Neural progenitor cell (in vitro differentiated cells): ENCODE measurements at regions not wholly inside any gene's neighbourhood (a gene's known extent, or its start where the extent isn't known, plus 50 kb on each side); places are given as distances from the start of the nearest gene placed in this dataset.

Source experiments
- DNase-seq: peaks from one replicate; pipeline ENCODE4 v3.0.0-alpha.2; 2016; ENCODE audit warnings: low spot score
- H2AFZ ChIP-seq: fragments of 200-600 bp; sonication (generic); replicated peaks from 2 replicates; pipeline ENCODE4 v1.6.1; 2016; ENCODE audit warnings: antibody characterized with exemption
- H3F3A ChIP-seq: fragments of 200-600 bp; sonication (generic); 2 replicates; pipeline ENCODE4 v1.6.1; 2016; ENCODE audit warnings: antibody characterized with exemption, low read depth
- H3K27ac ChIP-seq: fragments of 200-600 bp; sonication (generic); 2 replicates; pipeline ENCODE4 v1.5.1; 2016; ENCODE audit warnings: mild to moderate bottlenecking
- H3K27me3 ChIP-seq: fragments of 200-600 bp; sonication (generic); 2 replicates; pipeline ENCODE4 v1.6.1; 2016; ENCODE audit warnings: mild to moderate bottlenecking, moderate library complexity
- H3K36me3 ChIP-seq: fragments of 200-600 bp; sonication (generic); 2 replicates; pipeline ENCODE4 v1.5.1; 2016
- H3K4me1 ChIP-seq: fragments of 200-600 bp; sonication (generic); 2 replicates; pipeline ENCODE4 v1.6.1; 2016; ENCODE audit warnings: mixed run types
- H3K4me2 ChIP-seq: fragments of 200-600 bp; sonication (generic); 2 replicates; pipeline ENCODE4 v1.6.1; 2016
- H3K4me3 ChIP-seq: fragments of 200-600 bp; sonication (generic); 2 replicates; pipeline ENCODE4 v1.5.1; 2016
- H3K79me2 ChIP-seq: fragments of 200-600 bp; sonication (generic); 2 replicates; pipeline ENCODE4 v1.6.1; 2016; ENCODE audit warnings: low read depth
- H3K9ac ChIP-seq: fragments of 200-600 bp; sonication (generic); 2 replicates; pipeline ENCODE4 v1.6.1; 2016
- H3K9me3 ChIP-seq: fragments of 200-600 bp; sonication (generic); 2 replicates; pipeline ENCODE4 v1.5.1; 2016; ENCODE audit warnings: low read depth
- H4K20me1 ChIP-seq: fragments of 200-600 bp; sonication (generic); 2 replicates; pipeline ENCODE4 v1.6.1; 2016; ENCODE audit warnings: low read depth
- H3K27ac Mint-ChIP-seq: 3 replicates; pipeline ENCODE4 v1.8.0; 2021; ENCODE audit warnings: mixed read lengths
- H3K27me3 Mint-ChIP-seq: 2 replicates; pipeline ENCODE4 v1.8.0; 2022; ENCODE audit warnings: low read depth, mild to moderate bottlenecking, inconsistent platforms, moderate library complexity, mixed read lengths; ENCODE audit not compliant: insufficient read depth
- H3K36me3 Mint-ChIP-seq: 3 replicates; pipeline ENCODE4 v1.8.0; 2021; ENCODE audit warnings: mixed read lengths
- H3K4me1 Mint-ChIP-seq: 3 replicates; pipeline ENCODE4 v1.8.0; 2021; ENCODE audit warnings: mixed read lengths
- H3K4me3 Mint-ChIP-seq: 3 replicates; pipeline ENCODE4 v1.8.0; 2021; ENCODE audit warnings: mild to moderate bottlenecking, moderate library complexity, mixed read lengths
- H3K9me3 Mint-ChIP-seq: 3 replicates; pipeline ENCODE4 v1.8.0; 2020; ENCODE audit warnings: mixed read lengths
- CTCF ChIP-seq: fragments of 200-600 bp; sonication (generic); IDR thresholded peaks from 2 replicates; pipeline ENCODE4 v1.5.1; 2017; ENCODE audit warnings: antibody characterized with exemption, mild to moderate bottlenecking
- EZH2 ChIP-seq: fragments of 200-600 bp; sonication (generic); IDR thresholded peaks from 2 replicates; pipeline ENCODE4 v1.6.1; 2017; ENCODE audit warnings: antibody characterized with exemption, mild to moderate bottlenecking, moderate library complexity
- EZH2phosphoT487 ChIP-seq: fragments of 200-600 bp; sonication (generic); IDR thresholded peaks from 2 replicates; pipeline ENCODE4 v1.6.1; 2017; ENCODE audit warnings: antibody characterized with exemption

DNA sequence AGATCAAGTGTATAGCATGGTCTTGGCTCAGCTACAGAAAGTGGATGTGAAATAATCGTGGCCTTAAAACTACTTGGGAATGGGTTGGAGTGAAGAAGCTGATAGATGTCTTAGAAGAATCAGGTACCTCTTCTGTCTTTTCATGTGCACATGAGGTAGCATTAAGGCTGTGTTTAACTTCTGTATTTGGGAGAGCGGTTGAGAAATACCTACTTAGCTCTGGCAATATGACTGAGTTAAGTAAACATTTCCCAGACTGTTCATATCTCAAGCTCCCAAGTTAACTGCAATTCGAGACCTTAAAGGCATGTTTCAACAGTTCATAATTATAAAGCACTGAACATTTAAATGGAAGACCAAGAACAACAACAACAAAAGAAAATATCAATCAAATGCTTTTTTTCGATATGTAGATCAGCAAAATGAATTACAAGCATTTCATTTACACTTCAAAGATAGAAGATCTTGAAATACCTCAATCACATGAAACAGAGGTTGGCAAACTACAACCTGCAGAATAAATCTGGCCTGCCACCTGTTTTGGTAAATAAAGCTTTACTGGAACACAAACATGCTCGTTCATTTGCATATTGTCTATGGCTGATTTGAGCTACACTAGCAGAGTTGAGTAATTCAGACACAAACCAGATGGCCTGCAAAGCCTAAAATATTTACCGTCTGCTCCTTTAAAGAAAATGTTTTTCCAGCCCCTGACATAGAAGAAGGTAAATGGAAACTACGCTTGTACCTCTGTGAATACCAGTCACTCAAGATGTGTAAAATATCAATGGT is 337.1 kb upstream of the GLI3 start:
- H3K27ac Mint-ChIP-seq, result no peak overlapping the region
- peaks cover 3% of the 10 kb centered on the region for H3K27me3 Mint-ChIP-seq
- peaks cover 18% of the 10 kb centered on the region for H3K9me3 Mint-ChIP-seq
- H3K4me1 ChIP-seq, result no peaks in the 10 kb centered on the region
- no peak overlapping the region for H3K4me3 ChIP-seq
- no peak for DNase-seq
- peaks cover under 1% of the 10 kb centered on the region for H3K9me3 ChIP-seq
- H3K27me3 ChIP-seq, result no peaks in the 10 kb centered on the region
- no peaks in the 10 kb centered on the region for H3K36me3 Mint-ChIP-seq
- no peak overlapping the region for H3K4me3 Mint-ChIP-seq
- no peaks in the 10 kb centered on the region for H3K36me3 ChIP-seq
- no peaks in the 10 kb centered on the region for H3F3A ChIP-seq
- no peaks in the 10 kb centered on the region for H4K20me1 ChIP-seq
- no peak overlapping the region for H3K27ac ChIP-seq
- no peak overlapping the region for H3K4me2 ChIP-seq
- no peak overlapping the region for H3K9ac ChIP-seq
- H3K4me1 Mint-ChIP-seq, result peaks cover 3% of the 10 kb centered on the region
- TF ChIP-seq EZH2phosphoT487 (no peak), CTCF (no peak), EZH2 (no peak)
- no peaks in the 10 kb centered on the region for H3K79me2 ChIP-seq
- no peak overlapping the region for H2AFZ ChIP-seq

DNA sequence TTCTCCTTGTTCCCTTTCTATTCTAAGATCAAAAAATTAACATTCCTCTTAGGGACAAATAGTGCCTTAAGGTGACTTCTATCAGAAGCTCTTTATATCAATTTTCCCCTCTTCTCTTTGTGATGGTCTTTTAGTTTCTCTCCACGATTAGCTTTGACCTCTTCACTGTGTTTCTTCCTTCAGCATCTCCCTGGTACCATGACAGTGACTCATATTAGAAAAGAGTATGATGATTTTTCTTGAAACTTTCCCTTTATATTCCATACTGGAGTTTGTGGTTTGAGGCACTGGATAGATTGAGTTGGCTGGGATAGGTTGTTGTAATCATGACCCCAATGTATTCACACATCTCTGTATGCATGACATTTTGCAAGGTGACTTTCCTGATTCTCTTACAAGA is 335.6 kb upstream of the GLI3 start:
- Mint-ChIP-seq H3K4me1 (peaks cover 3% of the 10 kb centered on the region), H3K27ac (no peak overlapping the region)
- H3K79me2 ChIP-seq, result no peaks in the 10 kb centered on the region

DNA sequence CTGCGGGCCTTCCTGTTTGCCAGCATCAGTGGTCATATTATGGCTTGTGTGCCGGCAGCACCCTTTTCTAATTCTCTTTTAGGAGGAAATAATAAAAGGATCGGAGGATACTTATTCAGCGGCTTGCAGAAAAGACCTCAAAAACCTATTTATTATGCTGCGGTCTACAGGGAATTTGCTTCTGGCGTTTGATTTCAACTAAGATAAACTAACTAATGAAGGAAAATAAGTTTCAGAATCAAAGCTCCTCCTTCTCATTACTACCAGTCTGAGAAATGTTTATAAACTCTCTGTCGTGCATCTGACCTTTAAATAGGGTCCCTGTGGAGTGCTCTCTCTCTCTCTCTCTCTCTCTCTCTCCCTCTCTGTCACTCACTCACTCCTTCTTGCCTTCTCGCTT is 335.0 kb upstream of the GLI3 start:
- no peak overlapping the region for H3K9ac ChIP-seq
- Mint-ChIP-seq H3K4me1 (peaks cover 3% of the 10 kb centered on the region), H3K36me3 (no peaks in the 10 kb centered on the region), H3K4me3 (no peak overlapping the region), H3K27ac (no peak overlapping the region), H3K9me3 (peaks cover 3% of the 10 kb centered on the region), H3K27me3 (peaks cover 3% of the 10 kb centered on the region)
- H3K36me3 ChIP-seq, result no peaks in the 10 kb centered on the region
- no peaks in the 10 kb centered on the region for H3K9me3 ChIP-seq
- TF ChIP-seq EZH2 (no peak), CTCF (no peak), EZH2phosphoT487 (no peak)
- H4K20me1 ChIP-seq, result no peaks in the 10 kb centered on the region
- no peaks in the 10 kb centered on the region for H3K4me1 ChIP-seq
- H2AFZ ChIP-seq, result no peak overlapping the region
- H3K79me2 ChIP-seq, result no peaks in the 10 kb centered on the region
- H3K27ac ChIP-seq, result no peak overlapping the region
- H3K27me3 ChIP-seq, result no peaks in the 10 kb centered on the region
- no peak overlapping the region for H3K4me2 ChIP-seq
- H3K4me3 ChIP-seq, result no peak overlapping the region
- H3F3A ChIP-seq, result no peaks in the 10 kb centered on the region
- no peak for DNase-seq

More for the DNA sequence above, 335.6 kb upstream of the GLI3 start:
- Histone ChIP-seq H3K27me3 (no peaks in the 10 kb centered on the region), H4K20me1 (no peaks in the 10 kb centered on the region), H3K36me3 (no peaks in the 10 kb centered on the region), H3K4me2 (no peak overlapping the region), H3K9me3 (no peaks in the 10 kb centered on the region), H3F3A (no peaks in the 10 kb centered on the region), H3K27ac (no peak overlapping the region), H3K4me3 (no peak overlapping the region), H3K4me1 (no peaks in the 10 kb centered on the region), H3K9ac (no peak overlapping the region), H2AFZ (no peak overlapping the region)
- no peak for TF ChIP-seq EZH2phosphoT487
- TF ChIP-seq CTCF, result no peak
- TF ChIP-seq EZH2, result no peak
- H3K36me3 Mint-ChIP-seq, result no peaks in the 10 kb centered on the region
- H3K9me3 Mint-ChIP-seq, result peaks cover 7% of the 10 kb centered on the region
- peaks cover 3% of the 10 kb centered on the region for H3K27me3 Mint-ChIP-seq
- no peak overlapping the region for H3K4me3 Mint-ChIP-seq
- DNase-seq, result no peak
